Ammon's horn (tissue), 1 donor: ENCODE measurements at regions not wholly inside any gene's neighbourhood (a gene's known extent, or its start where the extent isn't known, plus 50 kb on each side); places are given as distances from the start of the nearest gene placed in this dataset.

Experiments
- DNase-seq: peaks from one replicate; pipeline ENCODE4 v3.0.0-alpha.2; 2016; ENCODE audit warnings: low spot score

GRCh38 chr7:17608114-17608833 is 309.8 kb downstream of the AHR start:
- DNase-seq = no peak

GRCh38 chr7:17611611-17612010 is 313.2 kb downstream of the AHR start:
- DNase-seq = no peak

GRCh38 chr7:17613338-17614041 is 315.0 kb downstream of the AHR start:
- no peak for DNase-seq

- no peak for DNase-seq
Observed at GRCh38 chr7:17617380-17617779, 318.9 kb downstream of the AHR start.

GRCh38 chr7:17617857-17618651 is 319.6 kb downstream of the AHR start:
- DNase-seq = no peak

- DNase-seq = no peak
Observed at GRCh38 chr7:17618652-17618974, 320.2 kb downstream of the AHR start.

GRCh38 chr7:17619196-17619818 is 320.9 kb downstream of the AHR start:
- no peak for DNase-seq

GRCh38 chr7:17620566-17620965 is 319.7 kb downstream of the SNX13 start:
- no peak for DNase-seq

GRCh38 chr7:17622451-17622850 is 317.8 kb downstream of the SNX13 start:
- DNase-seq = no peak

- no peak for DNase-seq
Observed at GRCh38 chr7:17623546-17624185, 316.6 kb downstream of the SNX13 start.

- DNase-seq = no peak
Observed at GRCh38 chr7:17624379-17624778, 315.9 kb downstream of the SNX13 start.

GRCh38 chr7:17625043-17625442 is 315.3 kb downstream of the SNX13 start:
- DNase-seq = no peak

- DNase-seq = no peak
Observed at GRCh38 chr7:17626235-17626634, 314.1 kb downstream of the SNX13 start.

GRCh38 chr7:17631061-17631460 is 309.2 kb downstream of the SNX13 start:
- no peak for DNase-seq

GRCh38 chr7:17632384-17632783 is 307.9 kb downstream of the SNX13 start:
- DNase-seq = no peak

GRCh38 chr7:17633067-17633466 is 307.2 kb downstream of the SNX13 start:
- DNase-seq = no peak

- no peak for DNase-seq
Observed at GRCh38 chr7:17638727-17639126, 301.6 kb downstream of the SNX13 start.

GRCh38 chr7:17640730-17641377 is 299.4 kb downstream of the SNX13 start:
- DNase-seq = no peak

GRCh38 chr7:17645500-17645899 is 294.8 kb downstream of the SNX13 start:
- DNase-seq = no peak

- no peak for DNase-seq
Observed at GRCh38 chr7:17646253-17646956, 293.9 kb downstream of the SNX13 start.

- DNase-seq = no peak
Observed at GRCh38 chr7:17651341-17651740, 289.0 kb downstream of the SNX13 start.
